GM23338 (cell line): ENCODE measurements at regions not wholly inside any gene's neighbourhood (a gene's known extent, or its start where the extent isn't known, plus 50 kb on each side); places are given as distances from the start of the nearest gene placed in this dataset.

ENCODE experiments used
- ATAC-seq: fragments of 200-7000 bp; cut with Tn5 transposase; 3 replicates; pipeline ENCODE4 v1.9.1; 2020
- DNase-seq: peaks from one replicate; pipeline ENCODE4 v3.0.0-alpha.2; 2015; ENCODE audit warnings: low spot score
- H2AFZ ChIP-seq: fragments of 200-600 bp; sonication (generic); 2 replicates; pipeline ENCODE4 v1.8.0; 2016; ENCODE audit warnings: antibody characterized with exemption, mild to moderate bottlenecking, moderate library complexity
- H3F3A ChIP-seq: fragments of 200-600 bp; sonication (generic); replicated peaks from 2 replicates; pipeline ENCODE4 v1.8.0; 2017; ENCODE audit warnings: antibody characterized with exemption, mixed run types, low read depth
- H3K27ac ChIP-seq: fragments of 200-600 bp; sonication (generic); 2 replicates; pipeline ENCODE4 v1.6.1; 2016; ENCODE audit warnings: low read depth
- H3K27me3 ChIP-seq: fragments of 200-600 bp; sonication (generic); 2 replicates; pipeline ENCODE4 v1.8.0; 2016; ENCODE audit warnings: mild to moderate bottlenecking, mixed run types, moderate library complexity; ENCODE audit not compliant: insufficient read depth
- H3K36me3 ChIP-seq: fragments of 200-600 bp; sonication (generic); 2 replicates; pipeline ENCODE4 v1.8.0; 2016; ENCODE audit warnings: mild to moderate bottlenecking; ENCODE audit not compliant: insufficient read depth
- H3K4me1 ChIP-seq: fragments of 200-600 bp; sonication (generic); 2 replicates; pipeline ENCODE4 v1.8.0; 2016; ENCODE audit warnings: mild to moderate bottlenecking, moderate library complexity; ENCODE audit not compliant: insufficient read depth
- H3K4me2 ChIP-seq: fragments of 200-600 bp; sonication (generic); 2 replicates; pipeline ENCODE4 v1.7.1; 2017; ENCODE audit warnings: mixed run types
- H3K4me3 ChIP-seq: fragments of 200-600 bp; sonication (generic); 2 replicates; pipeline ENCODE4 v1.6.1; 2016; ENCODE audit warnings: mixed run types
- H3K79me2 ChIP-seq: fragments of 200-600 bp; sonication (generic); replicated peaks from 2 replicates; pipeline ENCODE4 v1.8.0; 2017; ENCODE audit warnings: mild to moderate bottlenecking; ENCODE audit not compliant: insufficient read depth
- H3K9me2 ChIP-seq: fragments of 200-600 bp; sonication (generic); 2 replicates; pipeline ENCODE4 v1.8.0; 2017; ENCODE audit not compliant: insufficient read depth
- H4K20me1 ChIP-seq: fragments of 200-600 bp; sonication (generic); replicated peaks from 2 replicates; pipeline ENCODE4 v1.8.0; 2017; ENCODE audit warnings: mild to moderate bottlenecking; ENCODE audit not compliant: insufficient read depth
- H3K27ac Mint-ChIP-seq: 2 replicates; pipeline ENCODE4 v1.8.0; 2020; ENCODE audit warnings: inconsistent platforms, mild to moderate bottlenecking, moderate library complexity, mixed read lengths
- H3K27me3 Mint-ChIP-seq: 3 replicates; pipeline ENCODE4 v1.8.0; 2022; ENCODE audit warnings: low read depth, mild to moderate bottlenecking, moderate library complexity, mixed read lengths, inconsistent platforms; ENCODE audit not compliant: insufficient read depth, poor library complexity
- H3K36me3 Mint-ChIP-seq: 3 replicates; pipeline ENCODE4 v1.8.0; 2021; ENCODE audit warnings: low read depth, mild to moderate bottlenecking, inconsistent platforms, moderate library complexity, mixed read lengths
- H3K4me1 Mint-ChIP-seq: 3 replicates; pipeline ENCODE4 v1.8.0; 2020; ENCODE audit warnings: mild to moderate bottlenecking, inconsistent platforms, mixed read lengths
- H3K4me3 Mint-ChIP-seq: 3 replicates; pipeline ENCODE4 v1.8.0; 2021; ENCODE audit warnings: moderate library complexity, mild to moderate bottlenecking, inconsistent platforms, mixed read lengths
- H3K9me3 Mint-ChIP-seq: 3 replicates; pipeline ENCODE4 v1.8.0; 2020; ENCODE audit warnings: moderate library complexity, mild to moderate bottlenecking, inconsistent platforms, mixed read lengths
- CREB1 ChIP-seq: fragments of 250-450 bp; sonication (Bioruptor Pico); IDR thresholded peaks from 2 replicates; pipeline ENCODE4 v1.5.0; 2020; ENCODE audit warnings: low read depth, mild to moderate bottlenecking, moderate library complexity
- CTCF ChIP-seq, 2 experiments: fragments of 200-600 bp in 1 of 2; sonication (generic) in 1 of 2; conservative IDR thresholded peaks; 2 replicates each; pipeline versions ENCODE4 v1.5.1 to v1.6.1; 2016 to 2017; ENCODE audit warnings: antibody characterized with exemption in 2 of 2, low read depth in 2 of 2, mild to moderate bottlenecking in 2 of 2, moderate library complexity in 1 of 2
- EZH2 ChIP-seq: fragments of 200-600 bp; sonication (generic); IDR thresholded peaks from one replicate; pipeline ENCODE4 v1.8.0; 2017; ENCODE audit warnings: antibody characterized with exemption, mild to moderate bottlenecking, low read depth; ENCODE audit not compliant: unreplicated experiment
- EZH2phosphoT487 ChIP-seq: fragments of 200-600 bp; sonication (generic); IDR thresholded peaks from one replicate; pipeline ENCODE4 v1.8.1; 2018; ENCODE audit warnings: antibody characterized with exemption; ENCODE audit not compliant: unreplicated experiment
- JUNB ChIP-seq: IDR thresholded peaks from one replicate; pipeline ENCODE4 v1.6.1; 2016; ENCODE audit warnings: antibody characterized with exemption; ENCODE audit not compliant: unreplicated experiment
- NANOG ChIP-seq: IDR thresholded peaks from 2 replicates; pipeline ENCODE4 v1.6.1; 2016; ENCODE audit warnings: antibody characterized with exemption, borderline replicate concordance
- POLR2AphosphoS5 ChIP-seq: IDR thresholded peaks from 2 replicates; pipeline ENCODE4 v1.6.1; 2016; ENCODE audit warnings: antibody characterized with exemption, low read depth
- REST ChIP-seq: IDR thresholded peaks from one replicate; pipeline ENCODE4 v1.6.1; 2018; ENCODE audit warnings: antibody characterized with exemption; ENCODE audit not compliant: unreplicated experiment
- STAT1 ChIP-seq: IDR thresholded peaks from one replicate; pipeline ENCODE4 v1.6.1; 2016; ENCODE audit warnings: antibody characterized with exemption; ENCODE audit not compliant: unreplicated experiment
- ZNF114 ChIP-seq: fragments of 250-450 bp; sonication (Bioruptor Pico); IDR thresholded peaks from 2 replicates; pipeline ENCODE4 v1.5.0; 2020; ENCODE audit warnings: mild to moderate bottlenecking, moderate library complexity
- ZNF331 ChIP-seq: fragments of 250-450 bp; sonication (Bioruptor Pico); IDR thresholded peaks from 2 replicates; pipeline ENCODE4 v1.5.0; 2020; ENCODE audit warnings: low read depth, mild to moderate bottlenecking, moderate library complexity
- ZNF462 ChIP-seq: fragments of 250-450 bp; sonication (Bioruptor Pico); IDR thresholded peaks from 2 replicates; pipeline ENCODE4 v1.5.0; 2020; ENCODE audit warnings: mild to moderate bottlenecking, moderate library complexity
- TF ChIP-seq, protein P1 (sequence below): IDR thresholded peaks from 2 replicates; pipeline ENCODE4 v1.6.1; 2016; ENCODE audit warnings: antibody characterized with exemption

DNA sequence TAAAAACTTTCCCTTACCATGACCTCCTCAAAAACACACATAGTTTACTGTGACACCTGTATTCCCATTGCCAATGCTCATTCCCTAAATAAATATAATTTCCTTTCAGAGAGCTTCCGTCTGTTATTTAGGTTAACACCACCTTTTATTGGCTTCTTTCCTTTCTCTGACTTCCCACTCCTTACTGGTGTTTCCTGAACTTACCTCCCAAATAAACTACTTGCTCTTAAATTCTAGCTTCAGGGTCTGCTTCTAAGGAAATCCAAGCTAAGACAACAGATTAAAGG, 67.4 kb upstream of the ZNF746 start:
- Mint-ChIP-seq H3K36me3 (peaks cover 35% of the 10 kb centered on the region), H3K9me3 (peaks cover 17% of the 10 kb centered on the region), H3K27me3 (peaks cover 1% of the 10 kb centered on the region), H3K27ac (no peak overlapping the region), H3K4me3 (no peak overlapping the region), H3K4me1 (no peaks in the 10 kb centered on the region)
- no peak overlapping the region for H3K27ac ChIP-seq
- H3K36me3 ChIP-seq, result peaks cover 13% of the 10 kb centered on the region; the same call in 1 of the 2 replicates
- H3K4me3 ChIP-seq, result no peak overlapping the region
- H3F3A ChIP-seq, result no peaks in the 10 kb centered on the region
- TF ChIP-seq CTCF (conservative IDR thresholded peaks at IDR 0.05; ENCODE audit: low read depth in 2 of 2), result no peak
- no peak for TF ChIP-seq EZH2phosphoT487
- TF ChIP-seq, protein P1, sequence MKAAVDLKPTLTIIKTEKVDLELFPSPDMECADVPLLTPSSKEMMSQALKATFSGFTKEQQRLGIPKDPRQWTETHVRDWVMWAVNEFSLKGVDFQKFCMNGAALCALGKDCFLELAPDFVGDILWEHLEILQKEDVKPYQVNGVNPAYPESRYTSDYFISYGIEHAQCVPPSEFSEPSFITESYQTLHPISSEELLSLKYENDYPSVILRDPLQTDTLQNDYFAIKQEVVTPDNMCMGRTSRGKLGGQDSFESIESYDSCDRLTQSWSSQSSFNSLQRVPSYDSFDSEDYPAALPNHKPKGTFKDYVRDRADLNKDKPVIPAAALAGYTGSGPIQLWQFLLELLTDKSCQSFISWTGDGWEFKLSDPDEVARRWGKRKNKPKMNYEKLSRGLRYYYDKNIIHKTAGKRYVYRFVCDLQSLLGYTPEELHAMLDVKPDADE, result no peak
- no peak for TF ChIP-seq NANOG
- no peak for TF ChIP-seq EZH2
- TF ChIP-seq ZNF462 (CRISPR knock-in tag), result no peak
- no peak for TF ChIP-seq REST
- no peak for TF ChIP-seq ZNF114 (CRISPR knock-in tag)
- TF ChIP-seq POLR2AphosphoS5, result no peak
- TF ChIP-seq STAT1, result no peak
- TF ChIP-seq JUNB, result no peak
- TF ChIP-seq ZNF331 (CRISPR knock-in tag), result no peak
- no peak for TF ChIP-seq CREB1
- H2AFZ ChIP-seq, result no peak overlapping the region
- H3K9me2 ChIP-seq, result no peaks in the 10 kb centered on the region
- no peak overlapping the region for H3K4me2 ChIP-seq
- no peaks in the 10 kb centered on the region for H3K79me2 ChIP-seq
- no peak for ATAC-seq
- H3K4me1 ChIP-seq, result no peaks in the 10 kb centered on the region
- no peak for DNase-seq
- no peaks in the 10 kb centered on the region for H3K27me3 ChIP-seq
- peaks cover 6% of the 10 kb centered on the region; the same call in 1 of the 2 replicates for H4K20me1 ChIP-seq
